ENCODE measurements at regions not wholly inside any gene's neighbourhood (a gene's known extent, or its start where the extent isn't known, plus 50 kb on each side); places are given as distances from the start of the nearest gene placed in this dataset.

DNA sequence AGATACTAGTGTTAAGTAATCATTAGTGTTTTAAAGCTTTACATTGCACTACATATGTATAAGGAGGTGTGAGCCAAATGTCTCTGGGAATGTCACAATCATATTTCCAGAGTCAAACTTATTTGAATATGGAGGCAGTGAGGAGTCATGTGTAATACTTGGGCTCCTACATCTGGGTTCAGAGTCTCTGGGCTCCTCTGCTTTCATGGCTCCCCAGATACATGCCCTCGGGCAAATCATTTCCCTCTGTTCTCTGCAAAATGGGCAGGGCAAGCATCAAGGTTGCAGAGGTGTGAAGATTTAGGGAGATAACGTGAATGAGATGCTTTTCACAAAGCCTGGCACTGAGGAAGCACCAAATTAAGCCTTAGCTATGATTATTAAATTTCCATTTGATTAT is 138.3 kb upstream of the SGK1 start:
- no peak for DNase-seq (ENCODE audit: low spot score)

DNA sequence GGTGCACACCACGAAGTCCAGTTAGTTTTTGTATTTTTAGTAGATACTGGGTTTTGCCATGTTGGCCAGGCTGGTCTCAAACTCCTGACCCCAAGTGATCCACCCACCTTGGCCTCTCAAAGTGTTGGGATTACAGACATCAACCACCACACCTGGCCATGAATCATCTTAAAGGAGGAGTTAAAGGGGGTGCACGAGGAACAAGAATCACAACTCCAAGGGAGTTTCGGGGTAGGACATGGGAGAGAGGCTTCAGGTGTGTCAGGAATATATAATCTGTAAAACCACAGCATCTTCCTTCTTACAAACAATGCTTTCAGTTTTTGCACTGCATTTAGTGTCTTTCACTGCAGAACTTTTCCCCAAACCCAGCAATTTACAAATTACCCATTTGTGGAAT is 137.4 kb upstream of the SGK1 start:
- no peak for DNase-seq (ENCODE audit: low spot score)

DNA sequence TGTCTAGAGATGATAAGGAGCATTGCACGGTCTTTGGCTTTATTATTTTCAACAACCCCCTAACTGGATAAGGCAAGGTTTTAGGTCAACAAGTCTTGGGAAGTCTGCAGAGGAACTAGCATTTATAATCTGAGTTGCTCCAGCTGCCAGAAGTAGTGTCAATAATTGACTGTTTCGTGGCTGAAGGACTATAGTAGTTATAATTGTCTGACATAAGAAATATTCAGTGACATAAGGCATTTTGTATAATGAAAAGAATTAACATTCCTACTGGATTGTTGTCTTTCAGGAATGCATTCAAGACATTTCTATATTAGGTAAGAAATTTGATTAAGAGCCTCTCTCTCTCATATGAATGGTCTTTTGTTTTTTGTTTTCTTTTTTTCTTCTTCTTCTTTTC is 136.9 kb upstream of the SGK1 start:
- DNase-seq (ENCODE audit: low spot score), result no peak

DNA sequence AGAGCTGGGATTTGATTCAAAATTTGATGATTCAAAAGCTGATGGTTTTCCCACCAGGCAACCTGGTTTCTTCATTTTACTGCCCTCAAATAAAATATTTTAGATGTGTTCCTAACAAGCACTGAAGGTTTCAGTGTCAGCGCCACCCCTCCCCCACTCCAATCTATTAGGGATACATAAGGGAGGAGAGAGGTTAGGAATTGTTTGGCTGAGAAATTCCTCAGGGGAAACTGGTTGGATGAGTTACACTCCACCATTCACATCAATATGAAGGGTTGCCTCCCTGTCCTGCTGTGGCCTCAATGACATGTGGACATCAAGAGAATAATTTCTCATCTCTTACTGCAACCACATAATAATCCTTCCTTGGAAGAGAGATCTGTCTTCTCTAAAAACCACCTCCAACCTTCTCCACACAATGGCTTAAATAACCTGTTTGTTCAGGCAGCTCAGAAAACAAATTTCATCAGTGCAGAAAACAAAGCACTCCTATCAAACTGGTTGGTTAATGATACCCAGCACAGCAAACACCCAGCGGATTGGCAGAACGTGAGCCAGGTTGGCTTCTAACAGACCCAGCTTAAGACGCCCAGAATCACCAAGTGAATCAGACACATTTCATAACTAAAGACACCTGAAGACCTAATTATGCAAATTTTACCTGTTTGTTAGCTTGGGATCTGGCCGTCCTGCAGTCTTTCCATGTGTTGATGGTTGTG is 136.0 kb upstream of the SGK1 start:
- no peak for DNase-seq (ENCODE audit: low spot score)

DNA sequence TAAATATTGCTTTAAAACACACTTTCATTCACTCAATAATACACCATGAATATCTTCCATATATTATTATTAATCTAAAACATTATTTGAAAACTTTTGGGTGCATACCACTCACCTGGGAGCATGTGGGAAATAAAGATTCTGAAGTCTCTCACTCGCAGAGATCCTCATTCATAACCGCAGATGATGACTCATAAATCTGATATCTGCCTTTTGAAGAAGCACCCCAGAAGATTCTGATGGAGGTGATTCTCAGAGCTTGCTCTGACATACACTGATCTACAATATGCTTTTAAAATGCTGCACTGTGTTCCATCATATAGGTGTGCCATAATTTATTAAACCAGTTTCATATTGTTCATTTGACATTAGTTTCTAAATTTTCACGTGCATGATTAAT is 135.0 kb upstream of the SGK1 start:
- DNase-seq (ENCODE audit: low spot score), result no peak

- no peak for DNase-seq (ENCODE audit: low spot score)
These were observed 133.6 kb upstream of the SGK1 start for GRCh38 chr6:134451529-134451928.

DNA sequence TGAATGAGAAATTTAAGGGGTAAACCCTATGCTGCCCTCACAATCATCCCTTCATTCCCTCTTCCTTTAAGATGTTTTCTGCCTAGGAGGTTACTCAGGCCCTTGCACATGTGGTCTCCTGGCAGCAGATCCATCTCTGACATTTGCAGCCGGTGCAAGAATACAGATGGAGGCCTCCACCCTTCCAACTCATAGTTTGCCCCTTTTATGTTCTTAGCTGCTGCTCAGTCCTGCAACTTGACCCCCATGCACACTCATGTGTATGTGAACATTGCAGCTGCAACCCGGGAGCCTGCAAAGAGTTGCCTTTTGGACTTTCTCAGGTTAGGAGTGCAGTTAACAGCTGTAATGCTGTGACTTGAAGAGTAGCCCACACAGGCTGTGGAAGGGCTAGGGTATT is 131.9 kb upstream of the SGK1 start:
- no peak for DNase-seq (ENCODE audit: low spot score)

- no peak for DNase-seq (ENCODE audit: low spot score)
These were observed 131.1 kb upstream of the SGK1 start for GRCh38 chr6:134449004-134449403.

DNA sequence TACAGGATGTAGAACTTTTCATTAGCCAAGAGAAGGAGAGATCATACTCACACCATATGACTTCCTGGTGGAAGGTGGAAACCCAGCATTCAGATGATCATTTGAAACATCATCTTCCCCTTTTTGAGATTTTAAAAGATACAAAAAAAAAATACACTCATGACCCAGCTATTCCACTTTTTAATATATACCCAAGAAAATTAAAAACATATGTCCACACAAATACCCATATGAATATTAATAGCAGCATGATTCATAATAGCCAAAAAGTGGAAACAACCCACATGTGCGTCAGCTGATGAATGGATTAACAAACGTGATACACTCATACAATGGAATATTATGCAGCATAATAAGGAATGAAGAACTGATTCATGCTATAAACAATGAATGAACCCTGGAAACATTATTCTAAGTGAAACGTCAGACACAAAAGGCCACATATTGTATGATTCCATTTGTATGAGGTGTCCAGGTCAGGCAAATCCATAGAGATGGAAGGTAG is 130.0 kb upstream of the SGK1 start:
- DNase-seq (ENCODE audit: low spot score), result no peak

GRCh38 chr6:134447423-134447822 is 129.5 kb upstream of the SGK1 start:
- no peak for DNase-seq (ENCODE audit: low spot score)

DNA sequence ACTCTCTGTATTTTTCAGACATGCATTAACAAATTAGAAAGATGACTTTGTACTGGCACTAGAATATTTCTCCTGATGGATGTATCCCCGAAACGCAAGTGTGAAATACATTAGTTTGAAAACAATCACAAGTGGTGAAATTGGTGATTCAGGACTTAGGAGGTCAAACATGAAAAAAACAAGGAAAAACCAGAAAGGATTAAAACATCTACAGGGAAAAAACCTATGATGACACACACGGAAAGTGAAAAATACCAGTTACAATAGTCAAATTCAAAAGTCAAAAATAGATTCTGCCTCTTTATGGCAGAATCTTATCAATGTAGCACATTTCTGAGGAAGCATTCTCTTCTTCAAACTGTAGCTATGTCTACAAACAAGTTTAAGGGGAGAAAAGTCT is 129.0 kb upstream of the SGK1 start:
- no peak for DNase-seq (ENCODE audit: low spot score)

GRCh38 chr6:134446218-134446848 is 128.4 kb upstream of the SGK1 start:
- DNase-seq (ENCODE audit: low spot score), result no peak

DNA sequence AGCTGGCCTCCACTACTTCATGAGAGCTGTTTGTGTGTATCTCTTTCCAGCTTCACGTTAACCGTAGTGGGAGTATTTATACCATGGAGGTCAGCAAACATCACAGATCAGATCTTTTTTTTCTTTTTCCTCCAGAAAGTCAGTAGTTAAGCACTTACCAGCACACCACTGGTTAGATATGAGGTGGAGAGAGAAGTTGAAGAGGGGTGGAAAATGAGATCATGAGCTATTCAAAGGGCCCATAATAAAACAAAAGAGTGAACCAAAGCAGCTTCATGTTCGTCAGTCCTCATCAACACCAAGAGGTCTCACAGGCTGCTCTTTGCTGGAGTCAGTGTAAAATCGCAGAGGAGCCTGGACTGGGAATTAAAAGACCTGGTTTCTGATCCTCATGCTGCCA is 125.1 kb upstream of the SGK1 start:
- DNase-seq (ENCODE audit: low spot score), result no peak

DNA sequence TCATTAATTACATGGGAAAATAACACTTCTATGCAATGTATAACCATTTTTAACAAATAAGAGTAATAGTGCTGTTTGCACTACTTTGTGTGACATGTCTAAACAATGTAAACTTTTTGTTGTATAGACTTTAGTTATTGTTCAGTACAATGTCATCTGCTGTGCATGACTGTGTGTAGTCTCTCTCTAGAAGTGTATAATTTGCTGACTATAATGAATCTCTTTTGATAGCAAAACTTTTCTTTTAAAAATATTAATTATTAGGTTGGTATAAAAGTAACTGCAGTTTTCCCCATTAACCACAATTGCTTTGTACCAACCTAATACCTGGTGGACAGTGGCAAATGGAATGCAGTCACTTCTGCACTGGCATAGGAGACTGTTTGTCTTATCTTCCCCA is 124.2 kb upstream of the SGK1 start:
- no peak for DNase-seq (ENCODE audit: low spot score)

DNA sequence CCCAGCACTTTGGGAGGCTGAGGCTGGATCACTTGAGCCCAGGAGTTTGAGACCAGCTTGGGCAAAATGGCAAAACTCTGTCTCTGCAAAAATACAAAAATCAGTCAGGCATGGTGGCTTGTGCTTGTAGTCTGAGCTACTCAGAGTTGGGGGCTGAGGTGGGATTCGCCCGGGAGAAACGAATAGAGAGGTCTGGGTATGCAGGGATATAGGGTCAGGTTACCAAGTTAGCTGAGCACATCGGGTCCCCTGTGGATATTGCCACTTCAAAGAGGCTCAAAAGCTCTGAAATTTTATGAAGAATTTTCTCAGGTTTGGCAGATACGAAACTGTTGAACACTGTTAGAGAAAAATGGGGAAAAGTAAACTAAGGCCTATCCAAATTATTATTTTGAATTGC is 120.9 kb upstream of the SGK1 start:
- no peak for DNase-seq (ENCODE audit: low spot score)

- peak; percentile 29 for DNase-seq (ENCODE audit: low spot score)
These were observed 119.5 kb upstream of the SGK1 start for GRCh38 chr6:134437376-134437775.

DNA sequence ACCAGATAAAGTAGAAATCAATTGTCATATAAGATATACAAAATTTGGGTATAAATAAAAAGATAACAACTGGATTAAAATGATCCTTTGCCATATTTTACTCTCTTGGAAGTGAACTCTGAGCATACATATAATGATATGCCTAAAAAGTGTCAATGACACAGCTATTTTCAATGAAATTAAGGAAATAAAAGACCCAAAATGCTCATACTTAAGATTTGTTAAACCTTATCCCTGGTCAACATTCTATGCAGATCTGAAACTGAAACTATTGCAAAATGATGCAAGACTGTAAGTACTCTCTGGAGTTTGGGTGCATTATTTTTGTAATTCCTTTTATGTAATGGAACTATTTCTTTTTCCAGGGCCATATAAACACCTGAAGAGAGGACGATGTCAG is 119.0 kb upstream of the SGK1 start:
- no peak for DNase-seq (ENCODE audit: low spot score)

DNA sequence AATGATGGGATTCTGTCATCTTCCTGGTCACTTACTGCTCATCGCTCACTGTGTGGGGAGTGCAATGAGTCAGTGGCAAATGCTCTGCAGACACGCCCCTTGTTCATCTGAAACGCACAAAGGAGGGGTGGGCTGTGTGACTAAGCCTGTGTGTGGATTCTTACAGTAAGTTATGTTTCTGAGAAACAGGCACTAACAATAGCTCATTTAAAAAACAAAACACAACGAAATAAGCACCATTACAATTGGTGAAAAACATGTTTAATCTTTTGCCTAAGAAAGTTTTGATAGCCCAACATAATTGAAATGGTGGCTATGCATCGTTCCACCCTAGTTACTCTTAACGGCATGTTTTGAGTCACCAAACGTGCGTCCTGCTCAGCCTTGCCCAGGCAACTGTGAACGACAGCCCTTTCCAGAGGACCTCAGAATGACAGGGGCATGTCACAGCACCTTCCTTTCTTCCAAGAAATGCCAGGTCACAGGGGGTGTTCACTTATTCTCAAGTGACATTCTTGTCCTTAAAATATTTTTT is 118.4 kb upstream of the SGK1 start:
- peak; percentile 94 for DNase-seq (ENCODE audit: low spot score)

DNA sequence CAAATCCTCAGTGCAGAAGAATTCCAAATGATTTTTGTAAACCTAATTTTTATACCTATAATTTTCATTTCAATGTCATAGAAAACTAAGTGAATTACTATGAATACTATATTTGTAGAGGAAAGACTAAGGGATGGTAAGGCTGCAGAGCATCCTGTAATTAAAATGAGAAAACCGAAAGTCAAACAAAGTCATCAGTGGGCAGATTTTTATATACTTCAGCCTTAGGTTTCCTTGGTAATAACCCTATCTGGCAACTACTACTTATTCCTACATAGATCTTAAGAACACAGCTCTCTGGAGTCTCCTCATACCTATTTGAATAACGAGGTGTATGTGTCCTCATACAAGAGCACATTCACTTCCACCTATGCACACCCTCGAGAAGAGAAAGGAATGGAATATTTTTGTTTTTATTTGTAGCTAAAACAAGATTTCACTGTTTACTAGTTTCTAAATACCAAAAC is 117.9 kb upstream of the SGK1 start:
- DNase-seq (ENCODE audit: low spot score), result no peak

- DNase-seq (ENCODE audit: low spot score), result no peak
These were observed 116.4 kb upstream of the SGK1 start for GRCh38 chr6:134434019-134434942.

- DNase-seq (ENCODE audit: low spot score), result no peak
These were observed 114.1 kb upstream of the SGK1 start for GRCh38 chr6:134432036-134432435.

GRCh38 chr6:134431421-134431859 is 113.5 kb upstream of the SGK1 start:
- no peak for DNase-seq (ENCODE audit: low spot score)
